Lower leg skin (tissue), 3 donors: ENCODE measurements at regions not wholly inside any gene's neighbourhood (a gene's known extent, or its start where the extent isn't known, plus 50 kb on each side); places are given as distances from the start of the nearest gene placed in this dataset.

Source experiments
- CTCF ChIP-seq, 3 donors: fragments of 450-650 bp; IDR thresholded peaks; one replicate each; pipeline ENCODE4 v1.5.1; 2016; ENCODE audit warnings: antibody characterized with exemption in 3 of 3, mild to moderate bottlenecking in 3 of 3, moderate library complexity in 2 of 3
- POLR2A ChIP-seq, 2 donors: fragments of 450-650 bp; IDR thresholded peaks; one replicate each; pipeline ENCODE4 v1.6.1; 2016 to 2017; ENCODE audit warnings: antibody characterized with exemption in 2 of 2, mild to moderate bottlenecking in 1 of 2, moderate library complexity in 1 of 2

GRCh38 chr2:133636287-133636686, 68.0 kb upstream of the NCKAP5 start:
- TF ChIP-seq POLR2A (IDR thresholded peaks at IDR 0.05) (no peak), CTCF (IDR thresholded peaks at IDR 0.05) (no peak)
